Right kidney (tissue), 1 donor: ENCODE measurements at regions not wholly inside any gene's neighbourhood (a gene's known extent, or its start where the extent isn't known, plus 50 kb on each side); places are given as distances from the start of the nearest gene placed in this dataset.

ENCODE experiments used
- DNase-seq: peaks from one replicate; pipeline ENCODE4 v3.0.0-alpha.2; 2016

DNA sequence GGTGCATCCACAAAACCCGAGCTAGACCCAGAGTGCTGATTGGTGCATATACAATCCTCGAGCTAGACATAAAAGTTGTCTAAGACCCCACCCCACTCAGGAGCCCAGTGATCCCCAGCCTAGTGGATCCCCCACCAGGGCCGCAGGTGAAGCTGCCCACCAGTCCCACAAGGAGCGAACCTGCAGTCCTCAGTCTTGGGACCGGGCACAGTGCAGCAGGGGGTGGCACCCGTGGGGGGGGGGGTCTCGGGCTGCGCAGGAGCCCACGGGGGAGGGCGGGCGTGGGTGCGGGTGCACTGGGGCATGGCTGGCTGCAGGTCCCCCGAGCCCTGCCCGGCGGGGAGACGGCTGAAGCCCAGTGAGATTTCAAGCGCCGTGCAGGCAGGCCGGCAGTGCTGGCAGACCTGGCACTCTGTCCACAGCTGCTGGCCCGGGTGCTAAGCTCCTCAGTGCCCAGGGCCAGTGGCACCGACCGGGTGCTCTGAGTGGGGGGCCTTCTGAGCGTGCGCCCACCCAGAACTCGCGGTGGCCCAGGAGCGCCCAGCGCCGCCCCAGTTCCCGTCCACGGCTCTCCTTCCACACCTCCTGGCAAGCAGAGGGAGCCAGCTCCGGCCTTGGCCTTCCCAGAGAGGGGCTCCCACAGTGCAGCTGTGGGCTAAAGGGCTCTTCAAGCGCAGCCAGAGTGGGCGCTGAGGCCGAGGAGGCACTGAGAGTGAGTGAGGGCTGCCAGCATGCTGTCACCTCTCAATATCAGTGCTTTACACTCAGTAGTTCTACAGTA, 989.1 kb downstream of the FAM181B start:
- no peak for DNase-seq

DNA sequence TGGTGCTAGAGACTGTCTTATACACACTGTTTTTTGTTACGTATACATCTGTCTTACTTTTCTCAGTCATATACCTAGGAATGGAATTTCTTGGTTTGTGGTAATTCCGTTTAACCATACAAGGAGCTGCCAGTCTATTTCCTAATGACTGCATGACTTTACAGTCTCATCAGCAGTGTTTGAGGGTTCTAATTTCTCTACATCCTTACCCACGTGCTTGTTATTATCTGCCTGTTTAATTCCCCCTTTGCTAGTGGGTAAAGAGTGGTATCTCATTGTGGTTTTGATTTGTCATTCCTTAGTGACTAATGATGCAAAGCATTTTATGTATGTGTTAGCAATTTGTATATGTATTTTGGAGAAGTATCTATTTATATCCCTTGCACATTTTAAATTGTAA, 1008.0 kb downstream of the FAM181B start:
- no peak for DNase-seq

DNA sequence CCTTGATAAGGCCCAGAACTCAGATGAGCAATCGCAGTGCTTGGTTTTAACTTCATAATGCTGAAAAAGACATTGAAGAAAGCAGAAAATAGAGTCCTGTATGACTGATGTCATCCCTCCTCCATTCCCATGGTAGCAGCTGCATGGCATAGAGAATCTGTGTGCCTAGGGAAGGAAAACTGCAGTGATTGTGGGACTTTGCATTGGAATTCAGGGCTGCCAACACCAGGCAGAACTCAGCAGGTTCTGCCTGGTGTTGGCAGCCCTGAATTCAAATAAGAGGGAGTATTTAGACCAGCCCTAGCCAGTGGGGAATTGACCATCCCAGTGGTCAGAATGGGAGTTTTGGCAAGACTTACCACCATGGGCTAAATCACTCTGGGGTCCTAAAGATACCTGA, 1016.0 kb downstream of the FAM181B start:
- DNase-seq = no peak

DNA sequence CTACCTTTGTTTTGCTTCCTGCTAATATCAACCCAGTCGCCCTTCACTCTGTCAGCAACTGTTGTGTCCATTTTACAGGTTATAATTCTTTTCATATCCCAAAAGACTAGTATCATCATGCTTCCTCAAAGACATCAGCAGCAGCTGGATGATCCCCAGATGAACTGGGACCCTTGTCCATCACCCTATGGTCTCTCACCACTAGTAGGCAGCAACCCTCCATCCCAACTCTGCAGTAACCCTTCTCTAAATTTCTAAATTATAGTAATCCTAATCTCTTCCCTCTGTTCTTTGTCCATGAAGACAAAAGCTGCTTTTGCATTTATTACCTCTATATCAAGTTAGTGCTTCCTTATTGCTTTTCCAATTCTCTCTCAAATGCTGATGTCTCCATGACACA, 1025.8 kb downstream of the FAM181B start:
- no peak for DNase-seq

DNA sequence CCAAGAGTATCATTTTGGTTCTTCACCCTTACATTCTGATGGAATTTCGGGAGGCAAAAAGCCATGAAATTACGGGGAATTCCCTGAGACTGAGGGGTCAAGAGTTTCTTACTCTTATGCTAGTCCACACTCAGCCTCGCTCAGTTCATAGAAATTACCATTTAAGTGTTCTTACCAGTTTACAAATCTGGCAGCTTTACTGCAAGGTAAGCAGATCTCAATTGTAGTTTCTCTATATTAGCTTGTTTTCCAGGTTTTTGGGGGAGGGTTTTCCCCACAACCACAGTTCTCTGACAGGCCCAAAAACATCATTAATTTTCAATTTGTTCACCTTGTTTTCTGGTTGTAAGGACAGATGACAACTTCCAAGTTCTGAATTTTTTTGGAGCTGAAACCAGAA, 1028.4 kb downstream of the FAM181B start:
- no peak for DNase-seq

DNA sequence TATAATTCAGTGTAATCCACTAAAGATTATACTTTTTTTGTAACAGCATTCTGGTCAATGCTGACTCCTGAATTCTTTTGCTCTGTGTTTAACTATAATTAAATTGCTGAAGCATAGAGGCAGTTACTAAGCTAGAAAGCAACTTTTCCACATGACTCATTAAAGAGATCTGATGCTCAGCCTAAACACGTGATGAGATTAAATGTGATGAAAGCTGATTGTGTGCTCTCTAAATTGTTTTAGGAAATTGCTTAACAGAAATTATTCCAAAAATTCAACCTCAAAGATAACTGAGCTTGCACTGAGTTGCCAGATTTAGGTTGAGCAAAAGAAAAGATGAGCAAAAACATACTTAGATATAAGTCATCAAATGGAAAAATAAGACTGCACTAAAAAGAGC, 1033.6 kb downstream of the FAM181B start:
- DNase-seq = no peak

DNA sequence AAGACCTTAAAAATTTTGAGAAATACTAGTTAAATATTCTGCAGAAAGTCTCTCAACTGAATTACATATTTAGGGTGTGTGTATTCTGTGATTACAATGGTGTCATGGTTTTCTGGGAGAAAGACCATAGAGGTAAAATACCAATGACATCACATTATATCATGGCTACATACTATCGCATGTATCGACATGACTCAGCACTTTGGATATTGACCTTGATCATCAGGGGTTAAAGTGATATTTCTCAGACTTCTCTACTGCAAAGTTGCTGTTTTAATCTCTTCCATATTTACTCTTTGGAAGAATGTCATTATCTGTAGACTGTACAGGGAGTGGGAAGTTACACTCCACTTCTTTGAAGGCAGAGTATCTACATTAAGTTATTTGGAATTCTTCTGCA, 1046.6 kb downstream of the FAM181B start:
- DNase-seq = no peak

DNA sequence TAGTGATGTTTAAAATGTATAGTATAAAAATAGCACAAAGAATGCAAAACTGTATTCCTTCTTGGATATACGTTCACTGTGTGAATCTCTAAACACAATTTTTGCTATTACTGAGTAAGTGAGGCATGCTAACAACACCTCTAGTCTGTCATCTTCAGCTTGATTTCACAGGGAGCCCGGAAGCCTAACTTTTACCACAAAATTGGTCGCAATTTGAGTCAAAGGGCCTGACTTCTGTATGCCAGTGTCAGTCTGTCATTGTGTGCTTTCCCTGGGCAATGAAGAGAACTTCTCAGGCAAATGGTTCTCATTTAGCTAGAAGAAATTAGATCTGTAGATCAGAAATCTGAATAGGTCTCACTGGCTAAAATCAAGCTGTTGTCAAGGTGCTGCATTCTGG, 1059.5 kb downstream of the FAM181B start:
- DNase-seq = no peak

DNA sequence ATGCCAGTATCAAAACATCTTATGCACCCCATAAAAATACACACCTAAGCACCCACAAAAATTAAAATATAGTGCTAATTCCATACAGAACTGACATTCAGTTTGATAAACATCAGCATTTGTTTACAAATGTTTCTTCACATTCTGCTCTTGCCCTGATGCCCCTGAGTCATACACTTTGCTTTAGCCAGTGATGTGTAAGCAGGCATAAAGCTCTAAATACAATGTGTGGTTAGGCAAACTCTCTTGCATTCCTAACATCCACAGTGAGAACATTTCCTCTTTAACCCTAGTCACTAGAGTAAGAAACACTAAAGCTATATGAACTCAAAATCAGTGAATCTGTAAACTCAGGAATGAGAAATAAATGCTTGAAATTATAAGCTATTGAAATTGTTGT, 1060.7 kb downstream of the FAM181B start:
- no peak for DNase-seq

DNA sequence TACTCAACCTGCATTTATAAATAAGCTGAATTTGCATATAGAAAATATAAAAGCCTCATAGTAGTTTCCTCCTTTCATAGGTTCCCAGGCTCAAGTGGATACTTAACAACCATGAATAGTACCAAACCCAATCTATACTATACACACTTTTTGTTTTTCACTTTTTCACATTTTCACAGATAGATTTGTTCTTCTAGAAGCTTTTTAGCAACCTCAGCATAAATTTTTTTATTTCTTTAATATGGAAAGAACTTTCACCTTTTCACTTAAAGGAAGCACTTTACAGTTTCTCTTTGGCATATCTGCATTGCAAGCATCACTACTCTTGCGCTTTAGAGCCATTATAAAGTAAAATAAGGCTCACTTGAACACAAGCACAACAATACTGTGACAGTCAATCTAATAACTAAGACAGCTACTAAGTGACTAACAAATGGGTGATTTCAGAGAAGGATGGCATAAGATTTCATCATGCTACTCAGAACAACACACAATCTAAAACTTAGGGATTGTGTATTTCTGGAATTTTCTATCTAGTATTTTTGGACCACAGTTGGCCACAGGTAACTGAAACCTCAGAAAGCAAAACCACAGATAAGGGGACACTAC, 1063.6 kb downstream of the FAM181B start:
- DNase-seq = no peak

DNA sequence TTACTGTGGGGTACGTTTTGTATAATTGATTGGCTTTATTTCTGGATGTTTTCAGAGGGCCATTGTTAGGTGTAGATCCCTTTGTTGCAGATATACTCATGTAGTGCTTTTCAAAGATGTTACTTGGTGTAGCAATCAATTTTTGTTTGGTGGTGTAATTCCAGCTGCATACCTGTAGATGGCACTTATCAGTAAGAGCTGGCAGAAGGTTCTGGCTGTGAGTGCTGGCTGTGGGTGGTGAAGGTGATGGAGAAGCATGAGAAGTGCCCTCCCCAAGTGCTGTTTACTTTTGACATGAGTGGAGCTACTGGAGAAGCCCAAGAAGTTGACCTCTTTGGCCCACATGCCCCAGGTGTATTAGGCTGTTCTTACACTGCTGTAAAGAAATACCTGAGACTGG, 1074.9 kb downstream of the FAM181B start:
- DNase-seq = no peak

DNA sequence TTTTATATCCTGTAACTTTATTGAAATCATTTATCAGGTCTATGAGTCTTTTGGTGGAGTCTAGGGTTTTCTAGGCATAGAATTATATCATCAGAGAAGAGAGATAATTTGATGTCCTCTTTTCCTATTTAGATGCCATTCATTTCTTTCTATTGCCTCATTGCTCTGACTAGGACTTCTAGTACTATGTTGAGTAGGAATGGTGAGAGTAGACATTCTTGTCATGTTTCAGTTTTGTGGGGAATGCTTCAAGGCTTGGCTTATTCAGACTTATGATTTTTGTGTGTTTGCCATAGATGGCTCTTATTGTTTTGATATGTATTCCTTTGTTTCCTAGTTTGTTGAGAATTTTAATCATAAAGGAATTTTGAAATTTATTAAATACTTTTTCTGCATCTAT, 1078.3 kb downstream of the FAM181B start:
- no peak for DNase-seq

DNA sequence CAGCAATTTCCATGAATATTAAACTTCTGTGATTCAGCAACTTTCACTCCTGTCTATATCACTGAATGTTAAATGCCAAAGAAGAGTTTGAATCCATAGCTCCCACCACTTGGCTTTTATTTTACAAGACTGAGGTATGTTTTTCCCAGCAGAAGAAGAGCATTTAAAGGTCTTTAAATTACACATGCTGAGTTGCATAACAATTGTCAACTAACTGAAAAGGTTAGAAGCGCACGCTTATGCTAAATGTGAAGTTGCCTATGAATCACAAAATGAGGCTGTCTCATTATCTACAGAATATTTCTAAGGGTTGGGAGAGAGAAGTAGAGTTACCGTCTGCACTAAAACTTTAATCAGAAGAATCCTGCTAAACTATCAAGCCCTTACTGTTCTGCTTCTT, 1086.3 kb downstream of the FAM181B start:
- peak; percentile 4 for DNase-seq

DNA sequence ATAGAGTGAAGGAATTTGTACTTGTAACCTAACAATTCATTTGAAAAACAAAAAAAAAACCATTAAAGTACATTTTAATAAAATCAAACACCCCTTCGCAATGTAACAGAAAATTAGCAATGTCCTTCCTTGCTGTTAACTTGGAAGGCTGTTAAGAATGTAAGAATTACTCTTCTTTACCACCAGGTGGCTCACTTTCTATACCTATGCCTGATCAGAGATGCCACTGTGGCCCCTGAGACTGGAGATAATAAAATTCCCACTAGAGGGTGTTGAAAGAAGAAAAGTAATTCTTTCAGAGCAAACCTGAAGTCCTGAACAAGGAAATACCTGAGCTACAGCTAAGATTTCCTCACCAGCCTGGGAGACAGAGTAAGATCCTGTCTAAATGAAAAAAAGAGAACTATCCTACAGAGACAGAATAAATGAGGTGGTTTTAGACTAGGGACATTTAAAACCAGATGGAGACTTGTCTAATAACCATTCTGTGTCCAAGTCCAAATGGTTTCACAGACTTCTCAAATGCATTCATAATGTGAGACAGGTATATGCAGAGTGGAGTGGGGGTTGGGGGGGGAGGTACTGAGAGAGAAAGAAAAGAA, 1089.3 kb downstream of the FAM181B start:
- peak; percentile 17 for DNase-seq

DNA sequence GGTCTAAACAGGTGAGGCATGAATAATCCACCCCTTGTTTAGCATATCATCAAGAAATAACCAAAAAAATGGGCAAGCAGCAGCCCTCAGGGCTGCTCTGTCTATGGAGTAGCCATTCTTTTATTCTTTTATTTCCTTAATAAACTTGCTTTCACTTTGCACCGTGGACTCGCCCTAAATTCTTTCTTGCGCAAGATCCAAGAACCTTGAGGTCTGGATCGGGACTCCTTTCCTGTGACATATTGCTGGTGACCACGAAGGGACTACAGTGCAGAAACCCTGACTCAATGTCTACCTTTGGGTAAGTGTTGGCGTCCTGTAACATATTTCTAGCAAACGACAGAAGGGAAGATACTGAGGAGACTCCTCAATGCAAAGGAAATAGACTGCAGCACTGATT, 1099.2 kb downstream of the FAM181B start:
- no peak for DNase-seq

DNA sequence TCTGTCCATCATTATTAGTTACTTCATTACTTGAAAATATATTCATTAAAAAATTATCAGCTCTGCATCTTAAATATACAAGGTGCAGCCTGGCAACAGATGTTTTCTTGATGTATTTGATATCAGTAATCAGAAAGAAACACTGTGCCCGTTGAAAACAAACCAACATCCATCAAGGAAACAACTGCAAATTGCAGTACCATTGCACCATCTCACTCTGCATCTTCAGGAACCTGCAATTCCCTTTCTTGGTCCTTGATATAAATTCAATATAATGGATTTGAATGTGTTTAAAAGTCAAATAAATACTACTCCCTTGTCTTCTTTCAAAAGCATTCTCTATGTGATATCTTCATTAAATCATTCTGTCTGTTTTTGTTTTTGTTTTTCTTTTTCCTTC, 1131.2 kb downstream of the FAM181B start:
- no peak for DNase-seq

DNA sequence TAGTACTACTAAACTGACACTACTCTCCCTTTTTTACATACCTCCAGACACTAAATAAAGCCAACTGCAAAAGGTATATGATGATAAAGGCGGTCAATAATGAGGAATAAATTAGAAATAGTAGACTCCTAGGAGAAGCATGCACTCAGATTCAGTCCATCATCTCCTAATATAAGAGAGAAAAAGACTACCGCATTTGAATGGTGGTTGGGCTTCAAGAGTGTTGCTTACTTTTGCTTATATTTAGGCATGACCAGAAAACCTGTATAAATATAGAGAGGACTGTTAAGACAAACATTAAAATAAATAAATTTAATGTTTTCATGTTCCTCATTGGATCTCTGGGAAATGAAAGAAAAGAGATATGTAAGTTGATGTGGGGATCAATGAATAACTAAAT, 1137.0 kb downstream of the FAM181B start:
- DNase-seq = no peak

DNA sequence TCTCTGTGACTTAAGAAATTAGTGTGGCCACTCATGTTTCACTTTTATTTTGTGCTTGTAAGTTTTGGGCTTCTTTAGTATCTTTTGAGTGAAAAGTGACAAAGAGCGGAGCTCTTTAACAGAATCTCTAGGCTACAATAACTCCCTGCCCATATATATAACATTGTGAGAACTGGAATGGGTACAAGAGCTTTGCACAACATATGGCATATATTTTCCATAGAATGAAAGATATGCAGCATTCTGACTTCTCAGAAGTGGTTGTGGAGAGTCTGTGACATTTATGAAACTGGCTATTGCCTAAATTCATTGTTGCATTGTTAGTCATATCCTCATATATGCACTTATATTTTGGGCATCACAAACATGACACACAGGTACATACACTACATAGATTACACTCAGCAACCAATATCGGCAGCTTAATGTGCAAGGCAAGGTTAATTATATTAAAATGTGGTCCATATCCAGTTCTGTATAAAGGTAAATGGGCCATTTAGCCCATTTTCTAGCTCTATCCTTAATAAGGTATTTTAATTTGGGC, 1148.2 kb downstream of the FAM181B start:
- DNase-seq = no peak

DNA sequence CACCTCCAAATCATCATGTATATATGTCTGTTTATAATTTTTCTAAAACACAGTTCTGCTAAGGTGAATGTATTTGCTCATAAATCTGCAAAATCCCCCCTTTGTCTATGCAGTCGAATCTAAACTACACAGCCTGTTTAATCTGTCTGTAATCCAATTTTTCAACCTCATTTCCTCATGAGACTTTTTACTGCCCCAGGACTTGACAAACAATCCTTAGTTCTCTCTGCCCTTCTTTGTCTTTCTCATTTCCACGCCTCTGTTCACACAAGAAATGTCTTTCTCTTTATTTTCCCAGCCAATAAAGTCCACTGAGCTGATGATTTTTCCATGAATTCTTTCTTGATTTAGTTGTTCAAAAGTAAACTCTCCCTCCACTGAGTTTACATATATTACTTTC, 1154.3 kb downstream of the FAM181B start:
- no peak for DNase-seq

DNA sequence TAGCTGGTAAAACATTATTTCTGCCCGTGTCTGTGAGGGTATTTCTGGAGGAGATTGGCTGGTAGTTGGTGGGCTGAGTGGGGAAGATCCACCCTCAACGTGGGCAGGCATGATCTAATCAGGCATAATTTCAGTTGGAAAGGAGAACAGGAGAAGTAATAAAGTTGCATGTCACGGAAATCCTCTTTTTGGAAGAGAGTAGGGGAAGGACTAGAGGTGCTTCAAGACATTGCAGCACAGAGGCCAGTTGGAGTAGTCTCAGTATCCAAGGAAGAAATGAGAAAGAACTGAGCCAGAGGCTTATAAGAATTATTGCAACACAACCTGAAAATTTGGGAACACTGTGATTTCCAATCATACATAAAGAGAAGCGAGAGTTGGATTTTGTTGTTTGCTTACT, 1155.1 kb downstream of the FAM181B start:
- DNase-seq = no peak

DNA sequence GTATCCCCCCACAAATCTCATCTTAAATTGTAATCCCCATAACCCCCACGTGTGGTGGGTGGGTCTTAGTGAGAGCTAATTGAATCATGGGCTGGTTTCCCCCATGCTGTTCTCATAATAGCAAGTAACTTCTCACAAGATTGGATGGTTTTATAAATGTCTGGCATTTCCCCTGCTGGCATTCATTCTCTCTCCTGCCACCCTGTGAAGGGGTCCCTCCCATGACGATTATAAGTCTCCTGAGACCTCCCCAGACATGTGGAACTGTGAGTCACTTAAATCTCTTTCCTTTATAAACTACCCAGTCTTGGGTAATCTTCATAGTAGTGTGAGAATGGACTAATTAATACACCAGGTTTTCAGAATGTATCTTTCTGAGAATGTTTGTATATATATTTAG, 1159.4 kb downstream of the FAM181B start:
- DNase-seq = no peak

DNA sequence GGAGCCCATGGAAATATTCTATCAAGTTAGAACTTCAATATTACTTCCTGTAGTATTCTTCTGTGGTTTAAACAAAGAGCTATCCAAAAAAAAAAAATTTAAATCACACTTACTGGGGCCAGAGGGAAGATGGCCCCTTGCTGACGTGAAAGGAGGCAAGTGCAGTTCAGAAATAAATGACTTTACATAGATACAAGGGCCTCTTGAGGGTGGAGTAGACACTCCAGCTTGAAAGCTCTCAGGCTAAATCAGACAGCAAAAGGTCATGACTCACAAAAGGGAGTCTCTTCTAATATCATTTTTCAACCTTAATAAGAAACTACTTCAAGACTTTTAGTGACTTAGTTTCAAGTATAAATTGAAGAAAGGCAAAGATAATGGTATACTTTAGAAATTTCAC, 1160.3 kb downstream of the FAM181B start:
- no peak for DNase-seq

DNA sequence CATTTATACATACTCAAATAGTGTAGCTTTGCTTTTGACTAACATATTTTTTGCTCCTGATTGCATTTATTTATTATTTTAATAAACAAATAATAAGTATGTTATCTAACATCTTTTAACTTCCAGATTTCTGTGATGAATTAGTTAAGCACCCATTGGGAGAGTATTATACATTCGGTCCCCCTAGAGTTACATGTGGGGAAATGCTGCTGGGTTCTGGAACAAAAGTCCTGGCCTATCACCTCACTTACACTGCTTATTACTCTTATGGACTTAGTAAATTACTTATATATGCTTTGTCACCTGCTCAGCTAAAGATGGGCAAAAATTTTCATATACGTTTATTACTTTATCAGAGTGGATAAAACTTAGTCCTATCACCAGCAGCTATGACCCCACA, 1163.0 kb downstream of the FAM181B start:
- DNase-seq = no peak

DNA sequence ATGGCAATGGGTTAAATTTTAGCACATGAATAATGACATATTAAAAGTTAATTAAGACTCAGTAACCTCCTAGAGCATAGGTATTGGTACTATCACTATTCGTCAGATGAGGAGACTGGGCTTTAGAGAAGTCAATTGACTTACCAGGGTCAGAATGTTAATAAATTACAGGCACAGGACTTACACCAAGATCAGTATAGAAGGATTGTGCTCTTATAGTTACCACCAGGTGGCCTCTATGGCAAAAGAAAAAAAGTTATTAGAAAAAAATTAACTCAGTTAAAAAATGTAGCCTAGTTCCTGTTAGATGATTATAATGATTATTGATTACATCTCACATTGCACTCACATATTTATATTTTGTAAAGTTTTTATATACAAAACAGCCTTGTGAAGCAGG, 1163.7 kb downstream of the FAM181B start:
- no peak for DNase-seq
